Medulla oblongata (tissue), 1 donor: ENCODE measurements at regions not wholly inside any gene's neighbourhood (a gene's known extent, or its start where the extent isn't known, plus 50 kb on each side); places are given as distances from the start of the nearest gene placed in this dataset.

Experiments used
- DNase-seq: peaks from one replicate; pipeline ENCODE4 v3.0.0-alpha.2; 2015; ENCODE audit errors: extremely low spot score

- DNase-seq: no peak
Measured at GRCh38 chr18:78725426-78725825, 254.2 kb upstream of the SALL3 start.

GRCh38 chr18:78726326-78727056 lies 253.1 kb upstream of the SALL3 start:
- DNase-seq: no peak

GRCh38 chr18:78727057-78727739 lies 252.4 kb upstream of the SALL3 start:
- no peak for DNase-seq

- DNase-seq: no peak
Measured at GRCh38 chr18:78727877-78728783, 251.5 kb upstream of the SALL3 start.

- no peak for DNase-seq
Measured at GRCh38 chr18:78728784-78729467, 250.7 kb upstream of the SALL3 start.

- DNase-seq: no peak
Measured at GRCh38 chr18:78730546-78730945, 249.1 kb upstream of the SALL3 start.

- no peak for DNase-seq
Measured at GRCh38 chr18:78731016-78731397, 248.6 kb upstream of the SALL3 start.

GRCh38 chr18:78731398-78732032 lies 248.1 kb upstream of the SALL3 start:
- DNase-seq: no peak

GRCh38 chr18:78732273-78733210 lies 247.1 kb upstream of the SALL3 start:
- DNase-seq: no peak

- DNase-seq: peak; percentile 9
Measured at GRCh38 chr18:78733762-78734613, 245.6 kb upstream of the SALL3 start.

GRCh38 chr18:78734614-78734945 lies 245.0 kb upstream of the SALL3 start:
- DNase-seq: no peak

- no peak for DNase-seq
Measured at GRCh38 chr18:78735131-78736014, 244.2 kb upstream of the SALL3 start.

GRCh38 chr18:78736015-78736690 lies 243.5 kb upstream of the SALL3 start:
- DNase-seq: no peak

- no peak for DNase-seq
Measured at GRCh38 chr18:78737006-78737915, 242.4 kb upstream of the SALL3 start.

- no peak for DNase-seq
Measured at GRCh38 chr18:78738076-78738690, 241.4 kb upstream of the SALL3 start.

GRCh38 chr18:78739115-78739514 lies 240.5 kb upstream of the SALL3 start:
- DNase-seq: no peak
